K562 (cell line): ENCODE measurements at regions not wholly inside any gene's neighbourhood (a gene's known extent, or its start where the extent isn't known, plus 50 kb on each side); places are given as distances from the start of the nearest gene placed in this dataset.

ENCODE experiments used
- EHMT2 ChIP-seq: fragments of 450-650 bp; IDR thresholded peaks from 2 replicates; pipeline ENCODE4 v1.6.1; 2018; ENCODE audit warnings: antibody characterized with exemption
- KDM5B ChIP-seq: fragments of 200-600 bp; sonication (generic); IDR thresholded peaks from 2 replicates; pipeline ENCODE4 v1.6.1; 2012; ENCODE audit warnings: low read depth, mild to moderate bottlenecking, moderate library complexity, low read length, control low read depth, inconsistent platforms; ENCODE audit not compliant: insufficient replicate concordance
- POLR2A ChIP-seq: fragments of 450-650 bp; conservative IDR thresholded peaks from 2 replicates; pipeline ENCODE4 v1.6.1; 2016
- SRSF1 ChIP-seq: fragments of 200-400 bp; formaldehyde crosslinking; IDR thresholded peaks from 2 replicates; pipeline ENCODE4 v1.6.1; 2017; ENCODE audit warnings: mild to moderate bottlenecking, low read depth, low read length, moderate library complexity
- ZFX ChIP-seq: sonication (generic); formaldehyde crosslinking; IDR thresholded peaks from 2 replicates; pipeline ENCODE4 v1.8.0; 2022; ENCODE audit warnings: mild to moderate bottlenecking, missing genetic modification reagents, moderate library complexity

DNA sequence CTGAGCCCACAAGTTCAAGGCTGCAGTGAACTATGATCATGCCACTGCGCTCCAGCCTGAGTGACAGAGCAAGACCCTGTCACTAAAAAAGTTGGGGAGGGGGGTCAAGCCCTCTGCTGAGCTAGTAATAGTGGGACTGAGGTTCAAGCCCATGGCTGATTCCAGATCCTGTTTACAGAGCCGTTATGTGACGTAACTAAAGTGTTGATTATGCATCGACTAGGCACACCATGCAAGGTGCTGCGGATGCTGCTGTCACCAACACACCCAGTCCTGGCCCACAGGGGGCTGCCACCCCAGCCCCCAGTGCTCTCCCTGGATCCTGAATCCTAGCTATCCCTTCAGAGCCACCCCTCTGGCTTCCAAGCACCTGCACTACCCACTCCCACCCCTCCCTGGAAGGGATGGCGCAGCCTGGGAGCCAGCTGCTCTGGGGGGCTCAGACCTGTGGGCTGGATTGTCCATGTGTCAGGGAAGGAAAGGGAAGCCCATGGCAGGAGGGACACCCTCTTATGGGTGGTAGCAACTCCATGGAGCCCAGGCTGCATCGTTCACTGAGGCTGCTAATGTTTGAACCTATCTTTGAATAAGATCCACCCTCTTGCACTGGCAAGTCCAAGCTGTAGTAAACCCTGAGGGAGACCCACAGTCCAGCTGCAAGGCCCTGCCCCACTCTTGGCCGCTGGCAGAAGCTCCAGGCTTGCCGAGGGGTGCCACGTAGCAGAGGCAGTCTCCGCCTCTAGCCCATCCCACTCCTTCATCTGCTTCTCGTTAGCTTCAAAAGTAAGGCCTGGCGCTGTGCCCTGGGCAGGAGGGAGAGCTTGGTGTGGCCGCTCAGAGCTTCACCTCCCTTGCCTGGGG lies 95.0 kb downstream of the SNX5 start:
- TF ChIP-seq POLR2A (no peak), SRSF1 (no peak), EHMT2 (no peak), KDM5B (no peak), ZFX (no peak)
